ENCODE measurements at regions not wholly inside any gene's neighbourhood (a gene's known extent, or its start where the extent isn't known, plus 50 kb on each side); places are given as distances from the start of the nearest gene placed in this dataset.

- TF ChIP-seq CTCF (IDR thresholded peaks at IDR 0.05): peak; percentile 88
These were observed 57.7 kb upstream of the DRD2 start for GRCh38 chr11:113532697-113533424.

- TF ChIP-seq CTCF (IDR thresholded peaks at IDR 0.05): no peak
These were observed 56.6 kb upstream of the DRD2 start for GRCh38 chr11:113531575-113532451.

GRCh38 chr11:113531083-113531482, 55.9 kb upstream of the DRD2 start:
- no peak for TF ChIP-seq CTCF (IDR thresholded peaks at IDR 0.05)

- TF ChIP-seq CTCF (IDR thresholded peaks at IDR 0.05): no peak
These were observed 54.4 kb upstream of the DRD2 start for GRCh38 chr11:113529606-113530005.

- TF ChIP-seq CTCF (IDR thresholded peaks at IDR 0.05): no peak
These were observed 53.8 kb upstream of the DRD2 start for GRCh38 chr11:113528982-113529381.

GRCh38 chr11:113526521-113526920, 51.3 kb upstream of the DRD2 start:
- TF ChIP-seq CTCF (IDR thresholded peaks at IDR 0.05): no peak
